Cardiac fibroblast (primary cell): ENCODE measurements at regions not wholly inside any gene's neighbourhood (a gene's known extent, or its start where the extent isn't known, plus 50 kb on each side); places are given as distances from the start of the nearest gene placed in this dataset.

Source experiments
- DNase-seq, 2 donors: peaks; one replicate each; pipeline versions ENCODE4 v3.0.0 to v3.0.0-alpha.2; 2010; ENCODE audit warnings: low read depth in 2 of 2
- H3K4me3 ChIP-seq, 2 donors: replicated peaks in 1 of 2; 1 replicate in 1 of 2; 2 replicates in 1 of 2; pipeline ENCODE4 v1.5.1; 2011; ENCODE audit warnings: low read depth in 2 of 2, low read length in 2 of 2, mild to moderate bottlenecking in 2 of 2, moderate library complexity in 1 of 2
- TF ChIP-seq, protein P1 (sequence below): IDR thresholded peaks from one replicate; pipeline ENCODE4 v1.5.1; 2011; ENCODE audit warnings: low read depth, mild to moderate bottlenecking, low read length, inconsistent platforms

DNA sequence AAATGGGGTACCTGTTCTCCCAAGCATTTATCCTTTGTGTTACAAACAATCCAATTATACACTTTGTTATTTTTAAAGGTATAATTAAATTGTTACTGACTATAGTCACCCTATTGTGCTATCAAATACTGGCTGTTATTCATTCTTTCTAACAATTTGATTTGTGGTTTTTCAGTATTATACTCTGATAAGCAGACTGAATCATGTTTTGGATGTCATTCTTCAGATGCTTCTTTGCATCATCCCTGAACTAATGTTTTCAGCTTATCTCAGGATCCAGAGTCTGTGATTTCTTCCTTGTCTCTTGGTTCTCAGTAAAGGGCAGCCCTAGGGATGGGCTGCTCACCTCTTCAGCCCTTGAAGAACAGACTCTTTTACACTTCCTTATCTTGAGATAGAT, 177.8 kb upstream of the SGCD start:
- H3K4me3 ChIP-seq, result no peak overlapping the region
- TF ChIP-seq, protein P1, sequence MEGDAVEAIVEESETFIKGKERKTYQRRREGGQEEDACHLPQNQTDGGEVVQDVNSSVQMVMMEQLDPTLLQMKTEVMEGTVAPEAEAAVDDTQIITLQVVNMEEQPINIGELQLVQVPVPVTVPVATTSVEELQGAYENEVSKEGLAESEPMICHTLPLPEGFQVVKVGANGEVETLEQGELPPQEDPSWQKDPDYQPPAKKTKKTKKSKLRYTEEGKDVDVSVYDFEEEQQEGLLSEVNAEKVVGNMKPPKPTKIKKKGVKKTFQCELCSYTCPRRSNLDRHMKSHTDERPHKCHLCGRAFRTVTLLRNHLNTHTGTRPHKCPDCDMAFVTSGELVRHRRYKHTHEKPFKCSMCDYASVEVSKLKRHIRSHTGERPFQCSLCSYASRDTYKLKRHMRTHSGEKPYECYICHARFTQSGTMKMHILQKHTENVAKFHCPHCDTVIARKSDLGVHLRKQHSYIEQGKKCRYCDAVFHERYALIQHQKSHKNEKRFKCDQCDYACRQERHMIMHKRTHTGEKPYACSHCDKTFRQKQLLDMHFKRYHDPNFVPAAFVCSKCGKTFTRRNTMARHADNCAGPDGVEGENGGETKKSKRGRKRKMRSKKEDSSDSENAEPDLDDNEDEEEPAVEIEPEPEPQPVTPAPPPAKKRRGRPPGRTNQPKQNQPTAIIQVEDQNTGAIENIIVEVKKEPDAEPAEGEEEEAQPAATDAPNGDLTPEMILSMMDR, result no peak
- DNase-seq, result no peak

DNA sequence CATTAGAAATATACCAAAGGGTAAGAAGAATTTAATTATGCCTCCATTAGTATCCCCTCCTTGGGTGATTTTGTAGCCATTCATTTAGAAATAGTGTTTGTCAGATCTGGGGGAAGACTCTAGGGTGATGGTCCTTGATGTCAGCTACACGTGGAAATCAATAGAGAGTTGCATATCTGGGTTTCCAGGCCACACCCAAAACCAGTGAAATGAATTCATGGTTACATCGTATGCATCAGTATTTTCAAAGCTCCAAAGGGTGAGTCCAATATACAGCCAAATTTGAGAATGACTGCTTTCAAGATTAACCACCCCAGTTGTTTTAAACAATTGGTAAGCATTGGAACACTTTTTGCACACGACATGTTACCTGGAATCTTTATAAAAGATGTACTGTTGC, 173.4 kb upstream of the SGCD start:
- no peak for DNase-seq

DNA sequence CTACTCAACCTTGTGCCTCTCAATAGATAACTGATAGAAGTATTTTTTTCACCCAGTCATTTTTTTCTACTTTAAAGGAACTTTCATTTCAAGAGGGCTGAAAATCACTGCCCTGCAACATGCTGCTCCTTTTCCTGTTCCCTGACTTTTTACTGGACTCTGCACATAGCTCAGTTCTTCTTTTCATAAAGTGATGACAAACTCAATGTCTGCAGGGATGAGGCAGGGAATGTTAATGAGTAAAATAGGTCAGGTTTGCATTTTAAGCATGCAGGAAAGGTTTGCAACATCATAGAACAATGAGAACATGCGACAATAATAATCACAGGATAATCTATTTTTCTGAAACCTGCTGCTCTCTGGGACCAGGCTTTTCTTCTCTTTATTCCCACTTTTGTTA, 172.2 kb upstream of the SGCD start:
- no peak for DNase-seq
- no peak overlapping the region for H3K4me3 ChIP-seq
- TF ChIP-seq, protein P1, result no peak

More for the DNA sequence above, 173.4 kb upstream of the SGCD start:
- no peak overlapping the region for H3K4me3 ChIP-seq
- TF ChIP-seq, protein P1, result no peak

DNA sequence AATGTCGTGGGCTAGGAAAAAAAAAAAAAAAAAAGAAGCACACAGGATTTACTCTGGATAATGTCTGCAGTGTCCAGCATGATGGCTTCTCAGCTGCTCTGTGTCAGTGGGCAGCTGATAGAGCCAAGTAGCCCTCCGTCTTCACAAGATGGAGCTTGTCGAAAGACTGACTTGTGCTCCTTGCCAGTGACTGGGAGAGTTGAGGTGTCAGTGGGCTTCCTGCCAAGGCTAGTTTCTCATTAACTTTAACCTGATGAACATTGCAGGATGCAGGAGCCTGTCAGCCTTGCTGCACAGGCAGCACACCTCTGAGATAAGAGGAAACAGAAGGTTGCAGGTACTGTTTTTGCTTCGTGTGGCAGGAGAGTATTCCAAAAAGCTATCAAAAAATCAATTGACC, 171.4 kb upstream of the SGCD start:
- TF ChIP-seq, protein P1, result no peak
- no peak for DNase-seq
- H3K4me3 ChIP-seq, result no peak overlapping the region

DNA sequence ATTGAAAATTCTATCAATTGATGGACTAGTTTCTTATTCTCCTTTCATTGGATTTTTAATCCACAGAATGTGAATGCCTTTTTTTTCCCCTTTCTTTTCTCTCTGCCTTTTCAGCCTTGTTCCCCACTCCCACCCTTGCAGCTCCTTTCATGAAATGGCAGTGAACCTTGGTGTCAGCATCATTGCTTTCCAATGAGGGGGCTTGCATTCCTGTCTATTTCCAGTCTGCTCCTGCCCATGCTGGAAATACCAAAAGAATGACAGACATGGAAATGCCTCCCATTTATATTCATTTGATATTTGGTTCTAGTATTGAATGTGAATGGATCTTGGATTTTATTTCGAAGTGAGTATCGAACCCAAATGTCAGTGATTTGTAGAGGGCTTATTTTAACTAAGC, 162.7 kb upstream of the SGCD start:
- TF ChIP-seq, protein P1, result no peak
- no peak for DNase-seq
- no peak overlapping the region for H3K4me3 ChIP-seq

DNA sequence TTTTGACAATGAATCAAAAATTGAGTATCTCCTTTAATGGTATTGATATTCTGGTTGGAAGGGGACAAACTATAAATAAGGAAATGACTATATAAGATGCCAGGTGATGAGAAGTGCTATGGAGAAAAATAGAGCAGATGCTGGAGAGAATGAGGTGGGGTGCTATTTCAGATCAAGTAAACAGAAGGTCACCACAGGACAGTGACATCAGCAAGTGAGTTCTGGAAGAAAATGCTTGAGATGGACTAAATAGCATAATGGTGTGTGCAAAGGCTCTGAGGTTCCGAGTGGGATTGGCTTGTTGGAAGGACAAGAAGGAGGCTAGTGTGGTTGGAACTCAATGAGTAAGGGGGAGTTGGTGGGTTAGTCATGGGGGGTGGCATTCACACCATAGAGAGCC, 157.5 kb upstream of the SGCD start:
- TF ChIP-seq, protein P1, result no peak
- no peak for DNase-seq
- no peak overlapping the region for H3K4me3 ChIP-seq

DNA sequence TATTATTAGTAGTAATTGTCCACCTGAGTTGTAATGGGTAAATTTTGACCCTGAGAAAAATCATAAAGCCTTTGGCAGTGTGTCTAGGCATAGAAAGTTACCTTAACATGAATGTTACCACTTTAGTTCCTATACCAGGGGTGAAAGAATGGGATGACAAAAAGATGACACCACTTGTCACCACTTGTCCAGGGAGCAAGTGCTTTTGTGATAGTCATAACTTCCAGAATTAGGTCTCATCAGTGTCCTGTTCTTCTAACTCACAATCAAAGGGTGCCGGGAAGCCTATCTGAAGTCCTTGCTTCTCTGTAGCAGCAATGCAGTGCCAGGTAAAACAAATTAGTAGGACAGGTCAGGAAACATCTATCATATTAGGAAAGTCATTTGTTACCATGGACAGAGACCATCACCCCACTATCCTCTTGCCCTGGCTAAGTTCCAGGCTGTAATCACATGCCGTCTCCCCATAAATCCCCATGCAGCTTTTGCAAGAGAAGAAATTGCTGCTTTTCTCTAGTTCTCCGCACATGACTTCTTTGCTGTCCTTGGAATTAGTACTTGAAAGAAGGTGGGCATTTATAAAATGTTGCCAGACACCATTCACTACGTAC, 156.5 kb upstream of the SGCD start:
- no peak for DNase-seq
- TF ChIP-seq, protein P1, result no peak
- no peak overlapping the region for H3K4me3 ChIP-seq
